ENCODE measurements at regions not wholly inside any gene's neighbourhood (a gene's known extent, or its start where the extent isn't known, plus 50 kb on each side); places are given as distances from the start of the nearest gene placed in this dataset.

- Mint-ChIP-seq H3K36me3 (ENCODE audit: low read depth) (peaks cover 15% of the 10 kb centered on the region), H3K27me3 (ENCODE audit: insufficient read depth, low read depth, poor library complexity) (peaks cover 8% of the 10 kb centered on the region), H3K4me1 (peaks cover 9% of the 10 kb centered on the region; the same call in 2 of the 3 replicates), H3K9me3 (peaks cover 26% of the 10 kb centered on the region), H3K27ac (no peak overlapping the region), H3K4me3 (no peak overlapping the region)
- H3K4me2 ChIP-seq: no peak overlapping the region
- H3K36me3 ChIP-seq (ENCODE audit: insufficient read depth): peaks cover 7% of the 10 kb centered on the region; the same call in 1 of the 2 replicates
- H2AFZ ChIP-seq: peak overlapping the region; percentile 43; the same call in 1 of the 2 replicates
- DNase-seq (ENCODE audit: low spot score) (no peak), ATAC-seq (no peak)
- no peaks in the 10 kb centered on the region for H3K4me1 ChIP-seq (ENCODE audit: insufficient read depth)
- no peaks in the 10 kb centered on the region for H3K27me3 ChIP-seq (ENCODE audit: insufficient read depth)
- no peaks in the 10 kb centered on the region for H3F3A ChIP-seq (replicated peaks; ENCODE audit: low read depth)
- H4K20me1 ChIP-seq (replicated peaks; ENCODE audit: insufficient read depth): no peaks in the 10 kb centered on the region
- no peak overlapping the region for H3K4me3 ChIP-seq
- H3K79me2 ChIP-seq (replicated peaks; ENCODE audit: insufficient read depth): no peaks in the 10 kb centered on the region
- no peak for TF ChIP-seq ETS1 (IDR thresholded peaks at IDR 0.05)
- no peak for TF ChIP-seq ZNF114 (CRISPR knock-in tag; IDR thresholded peaks at IDR 0.05)
- TF ChIP-seq EZH2phosphoT487 (IDR thresholded peaks at IDR 0.05; ENCODE audit: unreplicated experiment): no peak
- no peak for TF ChIP-seq EZH2 (IDR thresholded peaks at IDR 0.05; ENCODE audit: low read depth, unreplicated experiment)
- 0 out of 2 replicates have a peak, but pooled peaks cover 6% of the 10 kb centered on the region for H3K9me2 ChIP-seq (ENCODE audit: insufficient read depth)
- H3K27ac ChIP-seq (ENCODE audit: low read depth): no peak overlapping the region
These were observed 225.0 kb upstream of the APCDD1 start for GRCh38 chr18:10229458-10229857.

- TF ChIP-seq CTCF (conservative IDR thresholded peaks at IDR 0.05; ENCODE audit: low read depth in 2 of 2): peak; percentile 18 to 43; a peak in 3 of 4 replicates
- TF ChIP-seq EZH2 (IDR thresholded peaks at IDR 0.05; ENCODE audit: low read depth, unreplicated experiment): no peak
- peaks cover 8% of the 10 kb centered on the region for H3K36me3 Mint-ChIP-seq (ENCODE audit: low read depth)
- peak overlapping the region; percentile 43; the same call in 1 of the 2 replicates for H2AFZ ChIP-seq
- peaks cover 7% of the 10 kb centered on the region; the same call in 1 of the 2 replicates for H3K36me3 ChIP-seq (ENCODE audit: insufficient read depth)
- H3K4me2 ChIP-seq: no peak overlapping the region
- no peaks in the 10 kb centered on the region for H3K27me3 ChIP-seq (ENCODE audit: insufficient read depth)
- DNase-seq (ENCODE audit: low spot score) (peak; percentile 42), ATAC-seq (peak; percentile 70)
- peaks cover 8% of the 10 kb centered on the region for H3K27me3 Mint-ChIP-seq (ENCODE audit: insufficient read depth, low read depth, poor library complexity)
- H3F3A ChIP-seq (replicated peaks; ENCODE audit: low read depth): no peaks in the 10 kb centered on the region
- no peak overlapping the region for H3K27ac Mint-ChIP-seq
- H3K9me2 ChIP-seq (ENCODE audit: insufficient read depth): 0 out of 2 replicates have a peak, but pooled peaks cover 6% of the 10 kb centered on the region
- no peaks in the 10 kb centered on the region for H3K79me2 ChIP-seq (replicated peaks; ENCODE audit: insufficient read depth)
- no peak overlapping the region for H3K4me3 Mint-ChIP-seq
- H3K4me3 ChIP-seq: no peak overlapping the region
- H3K4me1 Mint-ChIP-seq: peaks cover 9% of the 10 kb centered on the region; the same call in 2 of the 3 replicates
- H3K9me3 Mint-ChIP-seq: peaks cover 20% of the 10 kb centered on the region
- H3K27ac ChIP-seq (ENCODE audit: low read depth): no peak overlapping the region
- H4K20me1 ChIP-seq (replicated peaks; ENCODE audit: insufficient read depth): no peaks in the 10 kb centered on the region
- H3K4me1 ChIP-seq (ENCODE audit: insufficient read depth): no peaks in the 10 kb centered on the region
These were observed 224.4 kb upstream of the APCDD1 start for GRCh38 chr18:10230072-10230471.

- DNase-seq (ENCODE audit: low spot score) (no peak), ATAC-seq (no peak)
- Histone ChIP-seq H3K27ac (ENCODE audit: low read depth) (no peak overlapping the region), H3K9me2 (ENCODE audit: insufficient read depth) (0 out of 2 replicates have a peak, but pooled peaks cover 7% of the 10 kb centered on the region), H3K27me3 (ENCODE audit: insufficient read depth) (no peaks in the 10 kb centered on the region), H3K4me2 (no peak overlapping the region), H3K4me1 (ENCODE audit: insufficient read depth) (no peaks in the 10 kb centered on the region), H3F3A (replicated peaks; ENCODE audit: low read depth) (no peaks in the 10 kb centered on the region), H3K79me2 (replicated peaks; ENCODE audit: insufficient read depth) (no peaks in the 10 kb centered on the region), H2AFZ (no peak overlapping the region), H3K4me3 (no peak overlapping the region), H3K36me3 (ENCODE audit: insufficient read depth) (no peaks in the 10 kb centered on the region), H4K20me1 (replicated peaks; ENCODE audit: insufficient read depth) (no peaks in the 10 kb centered on the region)
- peaks cover 9% of the 10 kb centered on the region for H3K9me3 Mint-ChIP-seq
- peaks cover 9% of the 10 kb centered on the region; the same call in 2 of the 3 replicates for H3K4me1 Mint-ChIP-seq
- H3K27me3 Mint-ChIP-seq (ENCODE audit: insufficient read depth, low read depth, poor library complexity): peaks cover 4% of the 10 kb centered on the region
- peaks cover 5% of the 10 kb centered on the region; the same call in 1 of the 3 replicates for H3K36me3 Mint-ChIP-seq (ENCODE audit: low read depth)
- H3K27ac Mint-ChIP-seq: no peak overlapping the region
- H3K4me3 Mint-ChIP-seq: no peak overlapping the region
- TF ChIP-seq ETS1 (IDR thresholded peaks at IDR 0.05) (no peak), STAT1 (IDR thresholded peaks at IDR 0.05; ENCODE audit: unreplicated experiment) (no peak)
These were observed 223.2 kb upstream of the APCDD1 start for GRCh38 chr18:10231220-10231619.
